ENCODE measurements at regions not wholly inside any gene's neighbourhood (a gene's known extent, or its start where the extent isn't known, plus 50 kb on each side); places are given as distances from the start of the nearest gene placed in this dataset.
"Not testable (repeated sequence)": the region's sequence is repeated elsewhere in the genome, so short reads cannot be mapped to it uniquely, and the experiment has no call there.

DNA sequence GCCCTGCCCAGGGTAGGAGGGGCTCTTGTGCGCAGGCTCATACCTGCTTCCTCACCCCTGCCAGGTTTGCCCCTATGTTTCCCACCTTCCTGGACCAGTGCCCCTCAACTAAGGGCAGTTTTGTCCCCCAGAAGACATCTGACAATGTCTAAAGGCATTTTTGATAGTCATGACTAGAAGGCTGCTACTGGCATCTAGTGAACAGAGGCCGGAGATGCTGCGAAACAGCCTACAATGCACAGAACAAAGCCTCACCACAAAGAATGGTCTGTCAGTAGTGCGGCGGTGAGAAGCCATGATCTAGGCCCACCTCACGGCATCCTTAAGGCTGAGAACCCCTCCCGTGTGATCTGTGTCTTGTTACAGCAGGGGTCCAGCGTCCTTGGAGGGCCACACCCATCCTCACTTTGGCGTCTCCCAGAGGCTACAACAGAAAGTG lies 96.0 kb downstream of the TMEM17 start:
- DNase-seq: peak; percentile 52

DNA sequence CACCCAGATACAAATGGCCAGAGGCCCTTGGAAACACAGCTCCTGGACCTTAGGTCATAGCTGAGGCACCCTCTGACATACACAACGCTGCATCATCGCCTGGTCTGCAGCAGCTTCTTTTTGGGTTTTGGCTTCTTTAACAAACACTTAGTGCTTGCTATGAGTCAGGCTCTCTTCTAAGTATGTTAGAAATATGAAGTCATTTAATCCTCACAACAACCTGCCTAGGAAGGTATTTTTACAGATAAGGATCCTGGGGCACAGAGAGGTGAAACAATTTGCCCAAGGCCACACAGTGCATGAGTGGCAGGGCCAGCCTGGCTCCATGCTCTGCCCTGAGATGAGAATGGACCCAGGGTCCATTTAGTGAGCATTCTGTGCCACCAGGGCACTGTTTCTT lies 96.6 kb downstream of the TMEM17 start:
- DNase-seq: peak; percentile 11

DNA sequence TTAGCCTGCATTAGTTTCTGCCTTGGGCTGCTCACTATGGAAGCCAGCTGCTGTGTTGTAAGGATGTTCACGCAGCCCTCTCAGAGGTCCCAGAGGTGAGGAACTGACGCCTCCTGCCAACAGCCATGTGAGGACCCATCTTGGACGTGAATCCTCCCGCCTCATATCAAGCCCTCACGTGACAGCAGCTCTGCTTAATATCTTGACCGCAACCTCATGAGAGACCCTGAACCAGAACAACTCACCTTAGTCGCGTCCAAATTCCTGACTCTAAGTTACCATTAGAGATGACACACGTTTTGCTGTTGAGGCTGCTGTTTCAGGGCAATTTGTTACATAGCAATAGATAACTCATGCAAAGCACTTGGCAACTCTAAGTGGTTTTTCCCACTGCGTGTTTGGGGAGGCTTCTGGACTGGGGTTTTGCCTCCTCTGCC lies 97.7 kb downstream of the TMEM17 start:
- no peak for DNase-seq

DNA sequence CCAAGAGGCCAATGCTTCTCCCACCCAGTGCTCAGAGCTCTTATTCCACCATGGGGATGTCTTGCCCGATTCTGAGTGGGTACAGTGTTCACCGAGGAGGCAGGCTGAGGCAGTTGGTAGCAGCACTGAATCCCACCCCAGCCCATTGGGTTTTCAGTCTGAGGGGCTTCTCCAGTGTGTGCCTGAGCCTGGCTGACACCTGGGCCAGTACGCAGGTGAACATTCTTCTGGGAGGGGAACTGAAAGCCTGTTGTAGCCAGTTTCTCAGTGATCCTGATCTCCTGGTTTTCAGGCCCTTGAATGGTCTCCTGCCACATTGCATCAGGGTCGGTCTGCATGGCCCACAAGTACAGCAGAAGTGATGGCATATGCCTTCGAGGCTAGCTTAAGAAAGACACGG lies 98.2 kb downstream of the TMEM17 start:
- DNase-seq: no peak

DNA sequence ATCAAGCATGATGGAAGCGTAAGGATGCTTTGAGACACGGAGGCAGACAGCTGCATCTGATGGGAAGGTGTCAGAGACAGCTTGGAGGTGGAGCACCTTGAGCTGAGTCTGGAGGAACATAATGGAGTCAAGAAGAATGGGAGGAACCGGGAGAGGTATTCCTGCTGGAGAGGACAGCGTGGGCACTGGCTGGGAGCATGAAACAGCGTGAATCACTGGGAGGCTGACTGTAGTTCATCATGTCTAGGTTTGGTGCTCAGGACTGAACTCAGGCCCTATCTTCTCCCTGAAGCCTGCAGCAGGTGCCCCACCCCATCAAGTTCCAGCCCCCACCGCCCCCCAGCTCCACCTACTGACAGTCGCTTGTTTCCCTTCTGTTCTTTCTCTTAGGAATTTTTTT lies 98.6 kb downstream of the TMEM17 start:
- no peak for DNase-seq

DNA sequence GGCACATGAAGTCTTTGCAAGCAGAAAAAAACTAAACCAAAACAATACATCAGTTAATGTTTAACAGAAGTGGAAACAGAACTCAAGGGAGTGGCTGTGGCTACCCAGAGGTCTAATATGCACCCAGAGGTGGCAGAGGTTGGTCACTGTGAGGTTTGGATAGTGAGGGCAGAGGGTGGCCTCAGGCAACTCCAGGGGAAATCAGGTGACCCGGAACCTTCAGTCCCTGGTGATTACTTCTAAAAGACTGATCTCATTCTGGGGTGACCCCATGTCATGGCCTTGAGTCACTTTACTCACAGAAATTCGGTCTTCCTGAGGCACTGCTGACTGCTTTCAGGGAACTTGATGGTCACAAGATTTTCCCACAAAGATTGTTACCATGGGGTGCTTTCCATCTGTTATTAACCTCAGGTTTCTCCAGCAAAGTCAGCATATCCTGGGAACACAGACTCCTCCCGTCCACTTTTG lies 99.4 kb downstream of the TMEM17 start:
- DNase-seq: peak; percentile 73

DNA sequence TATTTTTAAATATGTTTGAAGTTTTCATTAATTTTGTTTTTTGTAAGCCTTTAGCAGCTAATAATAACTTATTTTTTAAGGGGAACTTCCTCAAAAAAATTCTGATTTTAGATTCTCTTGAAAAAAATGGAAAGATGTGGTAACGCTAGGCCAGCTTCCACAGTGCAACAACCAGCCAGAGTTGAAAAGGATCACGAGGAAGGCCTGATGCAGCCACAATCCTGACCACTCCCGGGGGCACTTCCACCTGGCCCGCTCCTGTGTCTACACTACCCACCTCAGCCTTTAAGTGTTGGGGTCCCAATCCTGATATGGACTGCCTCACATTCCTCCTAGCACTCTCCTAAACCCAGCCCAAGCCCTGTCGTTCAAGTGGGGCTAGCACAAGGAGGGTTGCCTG lies 101.1 kb downstream of the TMEM17 start:
- DNase-seq: no peak

DNA sequence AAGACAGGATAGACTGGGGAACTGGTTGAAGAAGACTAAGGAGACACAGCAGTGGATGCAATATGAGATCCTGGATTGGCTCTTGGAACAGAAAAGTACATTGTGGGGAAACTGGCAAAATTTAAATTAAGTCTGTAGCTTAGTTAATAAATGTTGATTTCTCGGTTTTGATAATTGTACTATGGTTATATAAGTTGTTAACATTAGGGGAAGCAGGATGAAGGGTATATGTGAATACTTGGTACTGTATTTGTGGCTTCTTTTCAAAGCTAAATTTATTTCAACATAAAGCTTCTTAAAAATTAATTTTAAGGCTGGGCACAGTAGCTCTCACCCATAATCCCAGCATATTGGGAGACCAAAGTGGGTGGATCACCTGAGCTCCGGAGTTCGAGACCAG lies 103.8 kb downstream of the TMEM17 start:
- DNase-seq: no peak

DNA sequence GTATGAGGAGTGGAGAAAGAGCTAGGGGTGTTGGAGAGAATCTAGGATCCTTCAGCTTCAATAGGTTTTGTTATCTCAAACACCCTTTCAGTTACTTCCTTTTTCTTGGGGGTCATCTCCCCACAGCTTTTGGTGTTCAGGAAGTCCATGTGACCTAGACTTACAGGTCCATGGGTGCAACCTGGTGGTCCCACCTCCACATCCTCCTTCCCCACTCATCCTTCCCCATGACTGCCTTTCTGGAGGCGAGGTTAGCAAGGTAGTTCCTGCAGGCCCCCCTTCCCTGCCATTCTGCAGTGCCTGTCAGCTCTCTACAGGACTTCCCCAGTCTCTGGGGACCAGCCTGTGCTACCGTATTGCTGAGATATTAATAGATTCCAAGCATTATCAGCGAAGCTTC lies 107.6 kb downstream of the TMEM17 start:
- DNase-seq: no peak

DNA sequence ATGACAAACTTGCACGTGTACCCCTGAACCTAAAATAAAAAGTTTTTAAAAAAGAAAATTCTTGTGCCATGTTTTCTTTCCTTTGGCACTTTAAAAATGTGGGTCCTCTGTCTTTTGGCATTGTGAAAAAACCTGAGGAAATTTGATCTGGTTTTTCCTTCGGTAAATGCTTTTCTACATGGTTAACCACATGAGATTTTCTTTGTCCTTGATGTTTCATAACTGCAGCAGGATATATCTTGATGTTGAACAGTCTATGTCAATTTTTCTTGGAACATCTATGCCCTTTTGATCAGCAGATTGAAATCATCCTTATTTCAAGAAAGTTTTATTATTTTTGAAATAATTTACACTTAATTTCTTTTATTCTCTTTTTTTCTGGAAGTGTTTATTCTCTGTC lies 109.1 kb downstream of the TMEM17 start:
- DNase-seq: no peak

DNA sequence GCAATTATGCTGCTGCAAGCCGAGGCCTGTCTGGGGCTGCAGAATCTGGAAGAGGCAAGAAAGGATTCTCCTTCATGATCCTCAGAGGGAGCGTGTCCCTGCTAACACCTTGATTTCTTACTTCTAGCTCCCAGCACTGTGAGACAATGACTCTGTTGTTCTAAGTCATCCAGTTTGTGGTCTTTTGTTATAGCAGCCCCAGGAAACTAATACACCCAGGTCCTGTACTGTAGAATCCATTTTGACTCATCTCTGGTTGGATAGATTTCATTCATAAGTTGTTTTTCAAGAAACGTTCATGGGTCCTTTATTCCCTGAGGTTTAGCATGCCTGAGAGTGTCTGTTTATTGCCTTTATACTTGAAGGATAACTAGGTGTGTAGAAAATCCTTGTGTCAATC lies 112.7 kb downstream of the TMEM17 start:
- DNase-seq: no peak

DNA sequence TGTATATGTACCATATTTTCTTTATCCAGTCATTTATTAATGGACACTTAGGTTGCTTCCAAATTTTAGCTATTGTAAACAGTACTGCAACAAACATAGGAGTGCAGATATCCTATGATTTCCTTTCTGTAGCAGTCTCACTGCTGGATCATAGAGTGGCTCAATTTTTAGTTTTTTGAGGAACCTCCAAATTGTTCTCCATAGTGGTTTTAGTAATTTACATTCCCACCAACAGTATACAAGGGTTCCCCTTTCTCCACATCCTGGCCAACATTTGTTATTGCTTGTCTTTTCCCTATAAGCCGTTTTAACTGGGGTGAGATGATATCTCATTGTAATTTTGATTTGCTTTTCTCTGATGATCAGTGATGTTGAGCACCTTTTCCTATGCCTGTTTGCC lies 114.3 kb downstream of the TMEM17 start:
- no peak for DNase-seq

DNA sequence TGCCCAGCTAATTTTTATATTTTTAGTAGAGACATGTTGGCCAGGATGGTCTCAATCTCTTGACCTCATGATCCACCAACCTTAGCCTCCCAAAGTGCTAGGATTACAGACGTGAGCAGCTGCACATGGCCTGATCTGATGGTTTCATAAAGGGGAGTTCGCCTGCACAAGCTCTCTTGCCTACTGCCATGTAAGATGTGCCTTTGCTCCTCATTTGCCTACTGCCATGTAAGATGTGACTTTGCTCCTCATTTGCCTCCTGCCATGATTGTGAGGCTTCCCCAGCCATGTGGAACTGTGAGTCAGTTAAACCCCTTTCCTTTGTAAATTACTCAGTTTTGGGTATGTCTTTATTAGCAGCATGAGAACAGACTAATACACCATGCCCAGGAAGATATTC lies 119.6 kb downstream of the TMEM17 start:
- not testable (repeated sequence) for DNase-seq

DNA sequence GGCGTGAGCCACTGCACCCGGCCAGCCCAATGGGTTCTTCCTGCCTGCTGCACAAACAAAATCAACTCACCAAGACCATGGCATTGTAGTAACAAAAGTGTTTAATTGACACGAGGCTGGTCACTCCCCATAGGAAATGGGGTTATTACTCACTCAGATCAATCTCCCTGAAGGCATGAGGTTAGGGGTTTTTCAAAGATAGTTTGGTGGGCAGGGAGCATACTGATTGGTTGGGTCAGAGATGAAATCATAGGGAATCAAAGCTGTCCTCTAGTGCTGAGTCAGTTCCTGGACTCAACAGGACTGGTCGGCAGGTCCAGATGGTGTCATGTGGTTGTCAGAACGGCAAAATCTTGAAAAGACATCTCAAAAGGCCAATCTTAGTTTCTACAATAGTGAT lies 122.1 kb downstream of the TMEM17 start:
- DNase-seq: no peak

DNA sequence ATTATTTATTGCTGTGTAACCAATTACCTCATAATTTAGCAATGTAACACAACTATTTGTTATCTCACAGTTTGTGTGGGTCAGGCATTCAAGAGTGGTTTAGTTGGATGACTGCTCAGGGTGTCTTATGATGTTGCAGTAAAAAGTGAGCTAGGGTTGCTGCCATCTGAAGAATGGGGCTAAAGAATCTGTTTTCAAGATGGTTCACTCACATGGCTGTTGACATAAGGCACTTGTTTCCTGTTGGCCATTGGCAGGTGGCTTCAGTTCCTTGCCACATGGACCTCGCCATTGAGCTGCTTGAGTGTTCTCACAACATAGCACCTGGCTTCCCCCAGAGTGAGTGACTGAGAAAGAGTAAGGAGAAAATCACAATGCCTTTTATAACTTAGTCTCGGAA lies 123.2 kb downstream of the TMEM17 start:
- DNase-seq: peak; percentile 76

DNA sequence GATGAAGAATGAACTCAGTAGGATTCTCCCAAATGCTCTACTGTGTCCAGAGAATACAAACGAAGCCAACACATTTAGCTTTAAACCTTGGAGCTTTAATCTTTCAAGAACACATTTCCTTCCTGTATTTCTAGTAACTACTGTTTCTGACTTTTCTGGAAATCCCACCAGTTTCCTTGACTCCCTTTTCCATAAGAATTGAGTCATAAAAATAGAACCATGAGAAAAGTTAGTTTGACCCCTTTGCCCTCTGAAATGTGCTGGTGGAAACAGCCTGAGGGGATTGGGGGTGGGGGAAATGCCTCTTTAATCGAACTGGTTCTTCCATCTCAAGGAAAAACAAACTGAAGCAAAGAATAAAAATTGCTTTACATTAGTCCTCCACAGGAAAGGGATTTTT lies 123.9 kb downstream of the TMEM17 start:
- DNase-seq: no peak

DNA sequence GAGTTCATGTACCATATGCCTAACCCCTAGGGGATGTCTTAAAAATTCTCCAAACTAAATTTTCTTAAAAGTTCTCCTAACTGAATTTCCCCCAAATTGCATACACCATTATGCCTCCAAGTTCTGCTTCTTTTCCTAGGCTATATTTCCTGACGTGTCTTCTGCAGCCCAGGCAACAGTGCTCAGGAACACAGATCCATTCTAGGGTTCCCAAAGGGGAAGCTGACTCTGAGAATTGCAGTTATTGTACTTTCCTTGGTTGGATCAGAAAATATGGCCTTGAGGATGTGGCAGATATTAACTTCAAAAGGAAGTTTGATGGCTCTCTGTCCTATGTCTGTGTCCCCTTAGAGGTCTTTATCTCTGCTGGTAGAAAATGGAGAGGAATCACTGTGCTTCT lies 124.3 kb downstream of the TMEM17 start:
- DNase-seq: no peak

DNA sequence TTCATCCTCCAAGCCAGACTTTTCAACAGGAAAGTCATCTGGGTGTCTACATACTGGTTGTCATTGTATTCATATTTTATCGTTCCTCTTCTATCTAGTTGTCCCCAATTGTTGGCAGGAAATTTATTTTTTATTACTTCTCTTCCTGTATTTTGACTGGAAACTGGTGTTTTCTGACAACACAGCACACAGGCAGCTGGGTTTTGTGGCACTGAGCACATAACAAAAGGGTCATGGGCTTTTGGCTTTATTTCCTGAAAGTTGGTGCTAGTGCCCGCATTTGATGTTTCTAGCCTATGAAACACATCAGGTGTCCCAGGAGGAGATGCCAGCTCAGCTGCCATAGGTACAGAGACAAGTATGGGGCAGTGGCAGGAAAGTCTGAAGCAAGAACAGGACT lies 126.4 kb downstream of the TMEM17 start:
- no peak for DNase-seq

DNA sequence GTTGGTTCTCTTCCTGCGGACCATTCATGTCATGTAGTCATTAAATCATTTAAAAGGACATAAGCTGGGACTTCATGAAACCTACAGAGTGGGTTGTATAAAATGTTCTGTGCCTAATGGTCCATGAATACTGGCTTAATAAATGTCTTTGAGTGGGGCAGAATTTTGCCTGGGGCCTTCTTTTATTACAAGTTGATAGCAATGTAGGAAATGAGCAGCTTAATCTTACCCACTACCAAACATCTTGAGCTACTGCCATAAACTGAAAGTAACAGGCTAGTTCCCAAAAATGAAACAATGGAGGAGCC lies 130.9 kb downstream of the TMEM17 start:
- no peak for DNase-seq

DNA sequence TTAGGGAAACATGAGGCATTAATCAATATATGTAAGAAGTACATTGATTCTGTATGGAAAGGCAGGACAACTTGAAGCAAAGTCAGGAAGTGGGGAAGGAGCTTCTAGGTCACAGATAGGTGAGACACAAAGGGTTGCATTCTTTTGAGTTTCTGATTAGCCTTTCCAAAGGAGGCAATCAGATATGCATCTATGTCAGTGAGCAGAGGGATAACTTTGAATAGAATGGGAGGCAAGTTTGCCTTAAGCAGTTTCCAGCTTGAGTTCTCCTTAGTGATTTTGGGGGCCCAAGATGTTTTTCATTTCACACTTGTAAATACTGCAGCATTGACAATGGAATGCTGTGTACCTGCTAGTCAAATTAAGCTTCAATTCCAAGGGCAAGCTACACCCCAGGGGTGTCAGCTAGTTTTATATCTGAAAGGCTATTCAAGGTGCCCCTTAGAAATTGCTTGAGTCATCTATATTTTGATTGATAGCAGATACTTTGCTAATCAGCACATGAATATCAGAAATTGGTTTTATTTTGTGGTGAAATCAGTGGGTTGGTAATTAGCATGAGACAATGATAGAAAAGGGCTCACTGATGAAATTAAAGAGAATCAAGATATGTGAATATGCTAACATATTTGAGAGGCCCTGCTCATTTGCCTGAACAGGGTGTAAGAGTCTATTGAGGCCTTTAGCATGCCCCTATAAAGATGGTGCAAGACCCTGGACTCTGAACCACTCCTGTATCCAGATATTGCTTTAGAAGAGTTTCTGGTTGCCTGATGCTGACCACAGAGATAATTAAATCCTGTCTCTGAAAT lies 131.5 kb downstream of the TMEM17 start:
- no peak for DNase-seq

DNA sequence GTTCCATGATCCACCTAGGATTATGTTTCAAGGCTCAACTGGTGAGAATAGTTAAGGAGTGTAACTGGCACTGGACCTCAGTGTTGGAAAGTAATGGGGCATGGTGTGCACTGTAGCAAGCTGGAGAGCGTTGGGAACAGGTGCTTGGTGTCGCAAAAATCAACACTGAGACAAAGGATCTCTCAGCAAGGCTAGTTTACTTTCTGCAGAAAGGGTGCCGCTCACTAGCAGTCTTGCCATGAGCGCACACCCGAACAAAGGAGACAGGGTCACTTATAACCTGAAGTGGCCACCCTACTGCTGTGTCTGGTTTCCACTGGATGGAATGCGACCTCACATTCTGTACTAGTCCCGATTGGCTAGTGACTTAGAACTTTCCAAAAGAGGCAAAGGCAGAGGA lies 133.2 kb downstream of the TMEM17 start:
- no peak for DNase-seq

DNA sequence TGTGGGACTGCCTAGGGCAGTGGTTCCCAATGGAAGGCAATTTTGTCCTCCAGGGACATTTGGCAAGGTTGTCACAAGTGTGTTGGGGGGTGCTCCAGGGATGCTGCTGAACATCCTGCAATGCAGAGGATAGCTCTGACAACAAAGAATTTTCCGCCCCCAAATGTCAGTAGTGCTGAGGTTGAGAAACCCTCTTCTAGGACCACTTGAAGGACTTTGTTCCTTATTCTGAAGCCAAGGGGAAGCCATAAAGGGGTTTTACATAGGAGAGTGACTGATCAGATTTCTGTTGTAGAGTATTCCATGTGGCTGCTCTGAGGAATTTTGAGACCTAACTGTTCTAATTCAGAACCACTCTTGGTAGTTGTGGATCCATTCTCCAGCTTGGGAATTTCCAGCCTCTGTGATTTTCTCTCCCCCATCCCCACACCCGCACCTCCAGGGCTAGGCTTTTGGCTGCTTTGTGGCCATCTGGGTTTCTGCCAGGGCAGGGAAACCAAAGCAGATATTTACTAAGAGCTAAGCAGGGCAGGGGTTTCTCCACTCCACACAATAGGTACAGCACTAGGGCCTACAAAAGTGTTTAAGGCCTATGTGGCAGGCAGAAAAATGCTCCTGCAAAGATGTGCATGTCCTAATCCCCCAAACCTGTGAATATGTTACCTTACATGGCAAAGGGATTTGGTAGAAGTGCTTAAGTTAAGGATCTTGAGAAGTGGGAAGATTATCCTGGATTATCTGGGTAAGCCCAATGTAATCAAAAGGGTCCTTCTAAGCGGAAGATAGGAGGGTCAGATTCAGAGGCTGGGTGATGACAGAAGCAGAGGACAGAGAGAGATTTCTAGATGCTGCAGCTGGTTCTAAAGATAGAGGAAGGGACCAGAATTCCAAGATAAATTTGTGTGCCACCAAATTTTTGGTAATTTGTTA lies 135.4 kb downstream of the TMEM17 start:
- no peak for DNase-seq

DNA sequence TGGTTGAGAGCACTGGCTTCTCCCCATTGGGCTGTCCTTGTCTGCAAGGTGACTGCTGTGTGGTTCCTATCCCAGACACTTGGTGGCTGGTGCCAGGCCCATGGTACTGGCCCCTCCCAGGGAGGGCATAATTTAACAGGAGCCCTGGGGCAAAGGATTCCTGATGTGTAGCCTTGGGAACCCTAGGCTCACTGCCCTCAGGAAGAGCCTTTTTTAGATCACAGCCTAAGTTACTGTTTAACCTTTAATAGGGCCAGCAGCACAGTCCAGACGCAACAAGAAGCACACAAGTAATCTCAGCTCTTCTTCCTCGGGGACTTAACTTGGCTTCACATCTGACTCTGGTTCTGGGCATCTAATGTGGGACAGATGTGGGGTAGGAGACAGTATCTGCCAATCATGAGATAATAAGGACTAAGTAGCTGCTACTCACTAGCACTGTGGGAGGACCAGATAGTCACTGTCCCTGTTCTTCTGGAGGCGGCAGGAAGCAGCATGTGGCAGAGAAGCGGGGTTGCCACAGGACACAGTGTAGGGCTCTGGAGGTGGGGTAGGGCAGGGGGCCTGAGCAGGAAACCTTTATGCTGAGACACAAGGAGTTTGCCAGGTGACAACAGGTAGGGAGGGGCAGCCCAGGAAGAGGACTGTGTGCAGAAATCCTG lies 136.3 kb downstream of the TMEM17 start:
- DNase-seq: peak; percentile 28
